ENCODE measurements at regions not wholly inside any gene's neighbourhood (a gene's known extent, or its start where the extent isn't known, plus 50 kb on each side); places are given as distances from the start of the nearest gene placed in this dataset.

- TF ChIP-seq CTCF (IDR thresholded peaks at IDR 0.05; ENCODE audit: insufficient read depth, low read length, severe bottlenecking) = no peak
- FAIRE-seq = no peak
- no peaks in the 10 kb centered on the region for H3K27me3 ChIP-seq (ENCODE audit: control insufficient read depth, insufficient read depth, low read length)
- no peak overlapping the region for H3K4me3 ChIP-seq (ENCODE audit: low read depth, low read length)
- no peak for DNase-seq (ENCODE audit: low read depth)
- no peaks in the 10 kb centered on the region for H3K36me3 ChIP-seq (ENCODE audit: control insufficient read depth, insufficient read depth, low read length)
Measured at GRCh38 chr7:85384392-85384791, 197.5 kb upstream of the SEMA3D start.

GRCh38 chr7:85381212-85381611 is 194.4 kb upstream of the SEMA3D start:
- DNase-seq (ENCODE audit: low read depth) = no peak
- Histone ChIP-seq H3K4me3 (ENCODE audit: low read depth, low read length) (no peak overlapping the region), H3K36me3 (ENCODE audit: control insufficient read depth, insufficient read depth, low read length) (no peaks in the 10 kb centered on the region), H3K27me3 (ENCODE audit: control insufficient read depth, insufficient read depth, low read length) (no peaks in the 10 kb centered on the region)
- FAIRE-seq = no peak
- no peak for TF ChIP-seq CTCF (IDR thresholded peaks at IDR 0.05; ENCODE audit: insufficient read depth, low read length, severe bottlenecking)

- TF ChIP-seq CTCF (IDR thresholded peaks at IDR 0.05; ENCODE audit: insufficient read depth, low read length, severe bottlenecking) = no peak
- Histone ChIP-seq H3K27me3 (ENCODE audit: control insufficient read depth, insufficient read depth, low read length) (no peaks in the 10 kb centered on the region), H3K36me3 (ENCODE audit: control insufficient read depth, insufficient read depth, low read length) (no peaks in the 10 kb centered on the region), H3K4me3 (ENCODE audit: low read depth, low read length) (no peak overlapping the region)
- DNase-seq (ENCODE audit: low read depth) (no peak), FAIRE-seq (no peak)
Measured at GRCh38 chr7:85376589-85376988, 189.7 kb upstream of the SEMA3D start.

- TF ChIP-seq CTCF (IDR thresholded peaks at IDR 0.05; ENCODE audit: insufficient read depth, low read length, severe bottlenecking) = no peak
- no peak for FAIRE-seq
- DNase-seq (ENCODE audit: low read depth) = no peak
Measured at GRCh38 chr7:85356916-85357315, 170.1 kb upstream of the SEMA3D start.

GRCh38 chr7:85343484-85343883 is 156.6 kb upstream of the SEMA3D start:
- TF ChIP-seq CTCF (IDR thresholded peaks at IDR 0.05; ENCODE audit: insufficient read depth, low read length, severe bottlenecking) = no peak
- DNase-seq (ENCODE audit: low read depth) = no peak
- FAIRE-seq = no peak
- Histone ChIP-seq H3K36me3 (ENCODE audit: control insufficient read depth, insufficient read depth, low read length) (no peaks in the 10 kb centered on the region), H3K27me3 (ENCODE audit: control insufficient read depth, insufficient read depth, low read length) (peaks cover 2% of the 10 kb centered on the region), H3K4me3 (ENCODE audit: low read depth, low read length) (no peak overlapping the region)

More at GRCh38 chr7:85356916-85357315, 170.1 kb upstream of the SEMA3D start:
- H3K27me3 ChIP-seq (ENCODE audit: control insufficient read depth, insufficient read depth, low read length) = no peaks in the 10 kb centered on the region
- no peaks in the 10 kb centered on the region for H3K36me3 ChIP-seq (ENCODE audit: control insufficient read depth, insufficient read depth, low read length)
- H3K4me3 ChIP-seq (ENCODE audit: low read depth, low read length) = no peak overlapping the region

GRCh38 chr7:85342781-85343180 is 155.9 kb upstream of the SEMA3D start:
- FAIRE-seq (no peak), DNase-seq (ENCODE audit: low read depth) (no peak)
- H3K4me3 ChIP-seq (ENCODE audit: low read depth, low read length) = no peak overlapping the region
- no peaks in the 10 kb centered on the region for H3K36me3 ChIP-seq (ENCODE audit: control insufficient read depth, insufficient read depth, low read length)
- TF ChIP-seq CTCF (IDR thresholded peaks at IDR 0.05; ENCODE audit: insufficient read depth, low read length, severe bottlenecking) = no peak
- H3K27me3 ChIP-seq (ENCODE audit: control insufficient read depth, insufficient read depth, low read length) = peaks cover 2% of the 10 kb centered on the region
